OCI-M2 (cell line): ENCODE measurements at regions not wholly inside any gene's neighbourhood (a gene's known extent, or its start where the extent isn't known, plus 50 kb on each side); places are given as distances from the start of the nearest gene placed in this dataset.
"Not testable (repeated sequence)": the region's sequence is repeated elsewhere in the genome, so short reads cannot be mapped to it uniquely, and the experiment has no call there.

ENCODE experiments used
- DNase-seq: peaks from one replicate; lab custom pipeline; 2025; ENCODE audit not compliant: unreplicated experiment; lab: John Stamatoyannopoulos, UW

GRCh38 chr9:30799527-30800101 lies 1584.8 kb upstream of the ACO1 start:
- no peak for DNase-seq

DNA sequence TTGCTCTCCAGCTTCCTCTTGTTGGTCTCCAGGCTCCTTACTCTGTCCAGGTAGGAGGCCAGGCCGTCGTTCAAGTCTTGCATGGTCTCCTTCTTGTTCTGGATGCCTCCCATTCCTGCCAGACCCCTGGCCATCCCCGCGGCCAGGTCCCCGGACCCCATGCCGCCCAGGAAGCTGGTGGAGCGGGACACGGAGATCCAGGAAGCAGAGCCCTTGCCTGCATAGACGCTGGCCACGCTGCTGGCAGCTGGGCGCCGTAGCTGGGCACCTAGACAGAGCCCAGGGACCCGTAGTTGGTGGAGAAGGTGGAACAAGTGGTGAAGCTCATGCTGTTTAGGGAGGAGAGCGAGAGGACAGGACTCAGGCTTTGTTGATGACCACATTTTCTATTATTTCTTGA lies 1584.0 kb upstream of the ACO1 start:
- no peak for DNase-seq

- no peak for DNase-seq
Measured at GRCh38 chr9:30812821-30813220, 1571.6 kb upstream of the ACO1 start.

- DNase-seq, result no peak
Measured at GRCh38 chr9:30815585-30815984, 1568.9 kb upstream of the ACO1 start.

DNA sequence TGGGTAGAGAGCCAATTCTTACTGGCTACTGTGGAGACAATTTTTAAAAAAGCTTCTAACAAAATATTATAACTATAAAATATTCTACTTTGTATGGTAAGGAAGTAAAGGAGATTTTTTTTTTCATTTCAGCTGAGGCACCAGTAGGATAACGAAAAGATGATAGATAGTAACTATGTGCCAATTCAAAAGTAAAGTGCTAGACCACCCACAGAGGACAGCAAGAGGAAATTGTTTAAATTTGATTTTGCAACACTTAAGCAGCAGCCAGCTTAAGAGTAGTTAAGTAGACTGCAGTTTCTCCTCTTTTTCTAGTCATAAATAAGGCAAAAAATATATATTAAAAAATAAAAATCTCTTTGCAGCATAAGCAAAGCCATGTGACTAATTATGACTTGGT lies 1539.3 kb upstream of the ACO1 start:
- no peak for DNase-seq

DNA sequence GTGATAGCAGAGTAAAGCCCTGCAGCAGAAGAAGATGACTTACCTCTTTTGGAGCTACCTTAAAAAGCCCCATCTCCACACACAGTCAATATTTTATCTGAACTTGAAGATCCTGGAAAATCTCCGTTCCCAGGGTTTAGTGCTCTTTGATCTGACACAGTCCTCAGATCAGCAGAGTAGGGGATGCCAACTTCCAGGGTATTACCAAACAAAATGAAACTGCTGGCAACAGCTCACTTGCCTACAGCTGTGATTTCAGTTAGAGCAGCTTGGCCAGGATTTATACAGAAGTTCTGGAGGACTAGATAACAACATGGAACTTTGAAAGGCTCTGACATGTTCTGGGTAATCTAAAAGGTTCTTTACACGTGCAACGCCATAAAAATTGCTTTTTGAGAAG lies 1537.8 kb upstream of the ACO1 start:
- DNase-seq, result no peak

DNA sequence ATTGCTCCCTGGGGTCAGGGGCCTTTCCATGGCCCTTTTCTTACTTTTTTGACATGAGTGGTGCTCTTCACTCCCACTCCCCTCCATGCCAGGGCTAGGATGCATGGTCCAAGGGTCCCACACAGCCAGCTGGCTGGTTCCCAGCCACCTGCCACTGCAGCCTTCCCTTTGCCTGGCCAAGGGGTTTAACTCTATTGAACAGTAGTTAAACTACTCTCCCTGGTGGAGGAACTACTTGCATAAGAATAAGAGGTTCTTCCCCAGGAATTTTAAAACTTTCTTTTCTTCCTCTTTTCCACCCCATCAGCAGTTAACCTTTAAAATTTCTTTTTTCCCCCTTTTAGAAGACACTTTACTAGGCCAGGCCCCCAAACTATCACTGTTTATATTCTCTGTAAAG lies 1532.8 kb upstream of the ACO1 start:
- no peak for DNase-seq

DNA sequence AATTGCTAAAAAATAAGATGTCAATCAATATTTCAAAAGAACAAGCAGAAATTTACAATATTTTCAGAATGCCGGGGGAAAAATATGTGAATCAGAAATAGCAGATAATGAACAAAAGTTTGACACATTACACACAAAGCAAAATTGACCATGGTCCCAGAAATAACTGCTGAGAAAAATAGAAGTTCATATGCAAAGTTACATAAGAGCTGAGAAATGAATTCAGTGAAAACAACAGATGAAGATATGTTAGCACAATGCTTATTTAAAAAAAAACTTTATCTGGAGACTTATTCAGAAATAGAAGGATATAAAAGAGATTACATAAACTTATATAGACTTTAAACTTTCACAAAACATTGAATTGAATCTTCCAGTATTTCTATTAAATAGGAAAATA lies 1483.7 kb upstream of the ACO1 start:
- DNase-seq, result no peak

GRCh38 chr9:30913331-30913730 lies 1471.1 kb upstream of the ACO1 start:
- no peak for DNase-seq

DNA sequence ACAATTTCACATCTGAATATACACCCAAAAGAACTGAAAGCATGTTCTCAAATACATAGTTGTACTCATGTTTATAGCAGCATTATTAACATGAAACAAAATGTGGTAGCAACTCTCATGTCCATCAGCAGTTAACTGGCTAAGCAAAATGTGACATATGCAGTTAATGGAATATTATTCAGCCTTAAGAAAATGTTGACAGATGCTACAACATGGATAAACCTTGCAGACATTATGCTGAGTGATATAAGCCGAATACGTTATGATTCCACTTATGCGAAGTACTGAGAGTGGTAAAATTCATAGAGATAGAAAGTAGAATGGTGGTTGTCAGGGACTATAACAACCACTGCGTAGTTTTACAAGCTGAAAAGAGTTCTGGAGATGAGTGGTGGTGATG lies 1469.0 kb upstream of the ACO1 start:
- no peak for DNase-seq

- no peak for DNase-seq
Measured at GRCh38 chr9:30925126-30925525, 1459.3 kb upstream of the ACO1 start.

- DNase-seq, result no peak
Measured at GRCh38 chr9:30925635-30926034, 1458.8 kb upstream of the ACO1 start.

DNA sequence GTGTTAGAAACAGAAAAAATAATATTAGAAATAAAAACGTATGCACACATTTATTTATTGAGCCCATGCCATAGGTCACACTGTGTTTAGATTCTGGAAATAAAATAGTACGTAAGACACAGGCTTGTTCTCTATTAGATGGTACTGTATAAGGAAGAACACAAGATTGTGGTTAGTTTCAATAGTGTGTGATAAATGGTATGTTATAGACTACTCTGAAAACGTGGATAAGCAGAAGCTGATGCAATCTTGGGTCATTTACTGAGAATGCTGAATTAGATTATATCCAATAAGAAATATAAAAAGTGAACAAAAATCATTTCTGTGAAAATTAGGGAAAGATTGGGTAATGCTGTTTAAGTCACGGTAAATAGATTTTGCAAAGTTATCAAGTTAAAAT lies 1456.4 kb upstream of the ACO1 start:
- DNase-seq, result no peak

- DNase-seq, result no peak
Measured at GRCh38 chr9:30932226-30932625, 1452.2 kb upstream of the ACO1 start.

DNA sequence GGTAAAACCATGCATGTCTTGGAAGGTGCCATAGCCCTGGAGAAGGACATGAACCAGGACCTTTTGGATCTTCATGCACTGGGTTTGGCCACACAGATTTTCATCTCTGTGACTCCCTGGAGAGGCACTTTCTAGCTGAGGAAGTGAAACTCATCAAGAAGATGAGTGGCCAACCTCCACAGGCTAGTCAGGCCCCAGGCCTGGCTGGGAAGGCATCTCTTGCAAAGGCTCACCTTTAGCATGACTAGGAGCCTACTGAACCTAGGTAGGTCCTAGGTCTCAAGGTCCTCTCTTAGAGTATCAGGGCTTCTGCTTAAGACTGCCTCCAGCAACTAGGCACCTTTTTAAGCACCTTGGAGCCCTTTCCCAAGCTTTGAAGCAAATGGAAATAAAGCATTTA lies 1448.7 kb upstream of the ACO1 start:
- no peak for DNase-seq

DNA sequence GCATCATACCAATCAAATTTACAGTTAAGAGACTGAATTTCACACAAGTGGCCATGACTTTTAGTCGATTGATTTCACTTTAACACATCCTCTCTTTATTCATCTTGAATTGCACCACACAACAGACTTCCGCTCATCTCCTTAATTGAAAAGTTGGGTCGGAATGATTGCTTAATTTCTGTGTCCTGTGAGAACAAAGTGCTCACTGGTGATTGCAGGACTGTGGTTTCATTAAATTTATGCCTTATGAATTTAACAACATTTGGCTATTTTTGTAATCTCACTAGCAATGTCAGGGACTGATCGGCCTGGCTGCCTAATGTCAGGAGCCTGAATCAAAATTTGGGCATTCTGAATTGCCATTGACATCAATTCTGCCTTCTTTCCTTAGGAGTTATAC lies 1447.3 kb upstream of the ACO1 start:
- no peak for DNase-seq

- DNase-seq, result not testable (repeated sequence)
Measured at GRCh38 chr9:30942852-30943251, 1441.6 kb upstream of the ACO1 start.

GRCh38 chr9:30943446-30944224 lies 1440.8 kb upstream of the ACO1 start:
- DNase-seq, result no peak

- no peak for DNase-seq
Measured at GRCh38 chr9:30944225-30944569, 1440.2 kb upstream of the ACO1 start.

GRCh38 chr9:30944741-30945280 lies 1439.6 kb upstream of the ACO1 start:
- no peak for DNase-seq

GRCh38 chr9:30964332-30964731 lies 1420.1 kb upstream of the ACO1 start:
- no peak for DNase-seq

GRCh38 chr9:30967476-30967875 lies 1417.0 kb upstream of the ACO1 start:
- no peak for DNase-seq

- no peak for DNase-seq
Measured at GRCh38 chr9:30970186-30970585, 1414.3 kb upstream of the ACO1 start.
